Chondrocyte (in vitro differentiated cells): ENCODE measurements at regions not wholly inside any gene's neighbourhood (a gene's known extent, or its start where the extent isn't known, plus 50 kb on each side); places are given as distances from the start of the nearest gene placed in this dataset.

Source experiments
- DNase-seq: peaks from one replicate; pipeline ENCODE4 v3.0.0; 2021; ENCODE audit warnings: mixed read lengths, low spot score
- H3K27ac Mint-ChIP-seq: one replicate; pipeline ENCODE4 v1.8.0; 2021; ENCODE audit warnings: mild to moderate bottlenecking, moderate library complexity, mixed read lengths; ENCODE audit not compliant: unreplicated experiment
- H3K27me3 Mint-ChIP-seq: 2 replicates; pipeline ENCODE4 v1.8.0; 2021; ENCODE audit warnings: low read depth, mixed read lengths
- H3K36me3 Mint-ChIP-seq: 2 replicates; pipeline ENCODE4 v1.8.0; 2021; ENCODE audit warnings: low read depth, mixed read lengths
- H3K4me1 Mint-ChIP-seq: 2 replicates; pipeline ENCODE4 v1.8.0; 2021; ENCODE audit warnings: low read depth, mild to moderate bottlenecking, mixed read lengths
- H3K4me3 Mint-ChIP-seq: one replicate; pipeline ENCODE4 v1.8.0; 2021; ENCODE audit warnings: mild to moderate bottlenecking, moderate library complexity, mixed read lengths; ENCODE audit not compliant: unreplicated experiment
- H3K9me3 Mint-ChIP-seq: 2 replicates; pipeline ENCODE4 v1.8.0; 2021; ENCODE audit warnings: low read depth, mixed read lengths
- CTCF ChIP-seq: fragments of 200-600 bp; sonication (generic); IDR thresholded peaks from 2 replicates; pipeline ENCODE4 v1.5.0; 2021; ENCODE audit warnings: antibody characterized with exemption, mild to moderate bottlenecking, moderate library complexity

- peaks cover 17% of the 10 kb centered on the region for H3K4me1 Mint-ChIP-seq
- TF ChIP-seq CTCF = no peak
- peaks cover 11% of the 10 kb centered on the region for H3K9me3 Mint-ChIP-seq
- peaks cover 11% of the 10 kb centered on the region for H3K36me3 Mint-ChIP-seq
- no peak for DNase-seq
- no peak overlapping the region for H3K27ac Mint-ChIP-seq
- no peaks in the 10 kb centered on the region for H3K27me3 Mint-ChIP-seq
- H3K4me3 Mint-ChIP-seq = no peak overlapping the region
These were observed 97.5 kb upstream of the KCNE2 start for GRCh38 chr21:34266351-34266750.

GRCh38 chr21:34268493-34268892, 95.3 kb upstream of the KCNE2 start:
- no peak for TF ChIP-seq CTCF
- Mint-ChIP-seq H3K36me3 (peaks cover 5% of the 10 kb centered on the region), H3K4me1 (peaks cover 11% of the 10 kb centered on the region), H3K27ac (no peak overlapping the region), H3K9me3 (peaks cover 7% of the 10 kb centered on the region), H3K27me3 (no peaks in the 10 kb centered on the region), H3K4me3 (no peak overlapping the region)
- DNase-seq = no peak

GRCh38 chr21:34270411-34270810, 93.4 kb upstream of the KCNE2 start:
- no peak for TF ChIP-seq CTCF
- no peak overlapping the region for H3K4me3 Mint-ChIP-seq
- H3K27ac Mint-ChIP-seq = no peak overlapping the region
- H3K9me3 Mint-ChIP-seq = peaks cover 7% of the 10 kb centered on the region
- H3K36me3 Mint-ChIP-seq = no peaks in the 10 kb centered on the region
- no peaks in the 10 kb centered on the region for H3K27me3 Mint-ChIP-seq
- DNase-seq = no peak
- H3K4me1 Mint-ChIP-seq = peaks cover 17% of the 10 kb centered on the region

- TF ChIP-seq CTCF = no peak
- Mint-ChIP-seq H3K36me3 (no peaks in the 10 kb centered on the region), H3K4me1 (peaks cover 15% of the 10 kb centered on the region), H3K4me3 (no peak overlapping the region), H3K27ac (no peak overlapping the region), H3K27me3 (no peaks in the 10 kb centered on the region), H3K9me3 (peaks cover 7% of the 10 kb centered on the region)
- DNase-seq = no peak
These were observed 92.5 kb upstream of the KCNE2 start for GRCh38 chr21:34271189-34271851.

- H3K4me1 Mint-ChIP-seq = peaks cover 13% of the 10 kb centered on the region
- no peak for DNase-seq
- no peaks in the 10 kb centered on the region for H3K27me3 Mint-ChIP-seq
- no peak overlapping the region for H3K27ac Mint-ChIP-seq
- H3K4me3 Mint-ChIP-seq = no peak overlapping the region
- no peak for TF ChIP-seq CTCF
- peaks cover 7% of the 10 kb centered on the region for H3K9me3 Mint-ChIP-seq
- H3K36me3 Mint-ChIP-seq = no peaks in the 10 kb centered on the region
These were observed 91.5 kb upstream of the KCNE2 start for GRCh38 chr21:34272321-34272720.
